ENCODE measurements at regions not wholly inside any gene's neighbourhood (a gene's known extent, or its start where the extent isn't known, plus 50 kb on each side); places are given as distances from the start of the nearest gene placed in this dataset.

- TF ChIP-seq RARB (CRISPR knock-in tag; IDR thresholded peaks at IDR 0.05), result no peak
- TF ChIP-seq CREB5 (CRISPR knock-in tag; IDR thresholded peaks at IDR 0.05; ENCODE audit: low read depth), result no peak
- no peak for TF ChIP-seq ESRRG (CRISPR knock-in tag; IDR thresholded peaks at IDR 0.05)
- TF ChIP-seq ARNTL (CRISPR knock-in tag; IDR thresholded peaks at IDR 0.05; ENCODE audit: borderline replicate concordance, low read depth), result no peak
- no peak for TF ChIP-seq ZC3H10 (CRISPR knock-in tag; IDR thresholded peaks at IDR 0.05)
- no peak for TF ChIP-seq OSR1 (CRISPR knock-in tag; IDR thresholded peaks at IDR 0.05)
Observed at GRCh38 chr14:65826946-65827345, 414.4 kb downstream of the FUT8 start.

Data from SK-N-SH treated with all-trans-retinoic acid at 6 μM for 48 hours (cell line).